NCI-H345 (cell line): ENCODE measurements at regions not wholly inside any gene's neighbourhood (a gene's known extent, or its start where the extent isn't known, plus 50 kb on each side); places are given as distances from the start of the nearest gene placed in this dataset.

Experiments used
- DNase-seq: peaks from one replicate; lab custom pipeline; 2025; lab: John Stamatoyannopoulos, UW

DNA sequence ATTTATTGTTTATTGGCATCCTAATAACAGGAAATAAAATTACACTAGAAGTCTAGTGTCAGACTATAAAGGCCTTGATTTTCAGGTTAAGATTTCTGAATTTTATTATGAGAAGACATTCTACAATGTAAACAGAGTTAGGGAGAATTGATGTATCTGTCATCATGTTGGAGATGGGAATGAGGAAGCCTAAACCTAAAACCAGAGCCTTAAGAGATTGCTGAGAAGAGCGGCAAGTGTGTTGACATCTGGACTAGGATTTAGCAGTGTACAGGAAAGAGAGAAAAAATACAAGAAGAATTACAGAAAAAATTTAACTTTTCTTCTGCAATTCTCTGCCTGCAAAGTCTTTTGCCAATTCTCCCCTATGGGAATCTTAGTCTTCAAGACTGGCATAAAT is 525.5 kb downstream of the NR2F1-AS1 start:
- no peak for DNase-seq

DNA sequence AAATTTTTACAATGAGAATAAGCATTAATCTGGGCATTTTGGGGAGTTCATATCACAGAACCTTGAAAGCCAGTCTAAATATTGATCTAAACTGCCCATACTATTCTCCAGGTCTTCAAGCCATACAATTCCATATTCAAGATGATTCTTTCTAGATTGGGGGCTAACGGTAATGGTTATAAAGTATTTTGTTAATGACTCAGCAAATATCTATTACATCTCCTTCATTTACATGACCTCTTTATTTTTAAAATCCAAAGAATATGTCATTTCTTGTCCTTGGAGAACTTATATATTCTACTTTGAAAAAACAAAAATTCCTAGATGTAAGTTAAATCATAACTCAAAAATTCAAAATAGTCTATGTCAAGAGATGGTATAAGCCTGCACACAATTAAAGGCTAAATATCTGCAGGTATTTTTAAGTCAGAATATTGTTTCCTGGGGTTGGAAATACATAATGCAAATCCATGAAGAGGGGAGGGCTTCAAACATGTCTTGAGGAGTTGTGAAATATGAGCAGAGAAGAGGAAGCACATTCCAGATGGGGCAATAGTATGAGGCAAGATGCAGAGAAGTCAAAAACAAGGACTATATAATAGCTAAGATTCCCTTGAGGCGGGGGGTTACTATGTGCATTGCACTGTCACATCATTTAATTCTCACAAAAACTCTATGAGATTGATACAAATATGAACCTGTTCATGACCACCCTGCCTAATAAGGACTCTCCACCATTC is 526.4 kb downstream of the NR2F1-AS1 start:
- no peak for DNase-seq

DNA sequence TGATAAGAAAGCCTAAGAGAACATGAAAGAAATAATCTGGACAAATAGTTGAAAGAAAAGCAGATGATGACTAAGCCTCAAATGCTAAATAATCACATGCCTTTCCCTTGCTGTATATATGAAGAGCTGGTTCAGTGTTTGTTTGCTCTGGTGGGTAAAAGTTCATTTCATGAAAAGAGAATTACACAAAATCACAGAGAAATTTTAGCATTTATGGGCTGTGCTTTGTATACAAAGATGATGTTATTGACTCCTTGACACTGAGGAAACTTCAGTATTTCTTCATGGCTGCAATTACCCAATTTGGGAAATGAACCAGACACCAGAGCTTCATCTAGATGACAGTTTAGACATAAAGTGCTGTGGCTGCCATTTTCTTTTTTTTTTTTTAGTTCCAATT is 527.2 kb downstream of the NR2F1-AS1 start:
- no peak for DNase-seq

DNA sequence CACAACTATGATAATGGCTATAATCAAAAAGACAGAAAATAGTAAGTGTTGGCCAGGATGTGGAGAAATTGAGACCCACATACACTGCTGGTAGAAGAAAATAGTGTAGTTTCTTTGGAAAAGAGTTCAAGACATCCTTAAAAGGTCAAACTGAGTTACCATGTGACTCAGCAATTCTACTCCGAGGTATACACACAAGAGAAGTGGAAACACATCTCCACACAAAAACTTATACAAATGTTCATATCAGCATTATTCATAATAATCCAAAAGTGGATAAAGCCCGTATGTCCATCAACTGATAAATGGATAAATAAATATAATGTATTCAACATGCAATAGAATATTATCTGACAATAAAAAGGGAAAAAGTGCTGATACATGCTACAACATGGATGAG is 532.2 kb downstream of the NR2F1-AS1 start:
- DNase-seq, result no peak

DNA sequence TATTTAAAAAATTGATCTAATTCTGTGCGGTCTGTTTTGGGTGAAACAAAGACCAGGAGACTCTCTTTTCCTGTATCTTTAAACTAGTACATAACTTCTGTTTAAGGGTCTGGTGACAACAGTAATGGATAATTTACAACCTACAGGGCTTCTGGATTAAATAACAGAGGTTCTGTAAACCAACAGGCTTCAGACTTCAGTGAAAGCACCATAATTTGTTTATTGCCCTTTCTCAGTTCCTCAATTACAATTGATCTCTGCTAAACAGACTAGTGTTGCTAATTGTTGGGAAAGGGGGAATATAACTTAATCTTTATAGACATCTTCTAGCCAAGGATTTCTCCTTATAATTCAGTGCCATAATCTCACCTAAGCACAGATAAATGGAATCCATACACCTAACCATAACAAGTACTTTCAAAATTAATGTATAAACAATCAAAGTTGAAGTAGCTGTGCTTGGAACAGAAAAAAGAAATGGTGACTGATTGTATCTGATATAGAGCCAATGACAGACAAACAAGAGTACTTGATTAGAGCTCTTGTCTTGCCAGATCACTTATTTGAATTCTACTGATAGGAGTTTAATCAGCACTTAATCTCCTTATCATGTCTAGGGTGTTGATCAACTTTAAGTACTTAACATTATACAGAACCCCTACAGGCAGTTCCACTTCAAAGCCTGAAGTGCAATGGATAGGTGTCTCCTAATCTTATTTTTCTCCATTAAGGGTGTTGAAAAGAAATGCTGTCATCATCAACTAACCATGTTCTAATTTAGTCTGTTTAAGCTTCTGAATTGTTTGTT is 536.0 kb downstream of the NR2F1-AS1 start:
- no peak for DNase-seq

DNA sequence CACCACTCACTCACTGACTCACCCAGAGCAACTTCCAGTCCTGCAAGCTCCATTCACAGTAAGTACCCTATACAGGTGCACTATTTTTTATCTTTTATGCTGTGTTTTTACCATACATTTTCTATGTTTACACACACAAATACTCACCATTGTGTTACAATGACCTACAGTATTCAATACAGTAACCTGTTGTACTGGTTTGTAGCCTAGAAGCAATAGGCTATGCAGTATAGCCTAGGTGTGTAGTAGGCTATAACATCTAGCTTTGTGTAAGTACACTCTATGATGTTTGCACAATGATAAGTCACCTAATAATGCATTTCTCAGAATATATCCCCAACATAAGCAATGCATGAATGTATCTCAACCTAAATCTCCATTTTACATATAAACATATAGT is 541.1 kb downstream of the NR2F1-AS1 start:
- DNase-seq, result no peak

DNA sequence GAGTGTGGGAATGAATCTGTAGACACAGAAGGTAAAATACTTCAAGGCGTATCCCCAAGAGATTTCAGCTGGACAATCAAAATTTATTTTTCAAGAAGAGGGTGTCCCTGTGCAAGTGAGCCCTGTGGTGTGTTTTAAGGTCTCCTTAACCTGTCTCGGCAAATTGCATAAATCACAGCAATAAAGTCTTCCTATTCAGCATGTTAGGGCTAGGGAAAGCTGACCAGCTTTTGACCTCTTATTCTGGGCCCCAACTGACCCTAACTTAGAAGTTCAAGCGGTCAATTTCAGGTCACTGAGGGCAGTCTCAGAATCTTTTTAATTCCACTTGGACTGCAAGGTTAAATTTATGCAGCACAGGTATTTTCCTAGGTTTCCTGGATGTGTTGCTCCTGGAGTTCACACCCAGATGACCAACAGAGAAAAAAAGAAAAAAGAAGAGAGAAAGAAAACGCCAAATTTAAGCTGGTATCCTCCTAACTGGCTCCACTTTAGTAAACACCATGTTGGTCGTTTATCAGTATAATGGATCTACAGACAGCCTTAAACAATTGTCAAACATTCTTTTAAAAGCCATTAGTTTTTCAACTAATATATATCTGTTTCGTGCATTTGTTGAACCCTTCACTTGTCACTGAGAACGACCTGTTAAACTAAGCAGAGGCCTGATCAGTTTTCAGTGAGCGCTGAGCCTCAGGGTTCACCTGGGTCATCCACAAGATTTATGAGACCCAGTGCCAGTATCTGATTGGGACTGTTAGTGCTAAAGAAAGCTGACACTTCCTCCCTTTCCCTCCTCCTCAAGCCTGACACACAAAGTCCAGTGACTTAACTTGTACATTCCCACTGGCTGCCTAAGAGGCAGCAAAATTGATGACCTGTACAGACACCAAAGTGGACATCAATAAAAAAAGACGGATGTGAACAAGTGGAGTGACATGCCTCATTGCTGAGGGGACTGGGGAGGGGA is 546.1 kb downstream of the NR2F1-AS1 start:
- DNase-seq, result no peak

DNA sequence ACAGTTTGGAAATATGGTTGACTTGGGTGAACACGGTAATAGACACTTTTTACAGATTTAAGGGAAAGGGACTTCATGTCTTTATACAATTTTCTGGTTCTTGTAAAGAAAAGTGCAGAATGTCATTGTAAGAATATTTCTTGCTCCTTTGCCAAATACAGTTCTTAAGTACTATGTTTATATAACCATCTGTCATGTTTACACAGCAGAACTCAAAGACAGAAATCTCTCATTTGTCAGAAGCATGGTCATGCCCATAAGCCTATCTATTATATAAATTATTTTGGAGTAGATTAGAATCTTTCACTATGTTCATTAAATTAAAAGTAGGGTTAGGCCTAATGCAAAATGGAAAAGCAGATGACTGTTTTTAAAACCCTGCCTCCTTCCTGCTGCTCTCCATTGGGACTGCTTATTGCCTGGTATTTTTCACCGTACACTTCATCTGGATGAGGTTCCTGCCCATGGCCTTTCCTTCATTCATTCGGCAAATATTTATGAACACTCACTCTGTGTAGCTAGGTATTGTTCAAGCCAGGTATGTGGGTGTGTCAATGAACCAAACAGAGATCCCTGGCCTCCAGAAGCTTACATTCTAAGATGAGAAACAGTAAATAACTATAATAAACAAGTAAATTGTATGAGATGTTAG is 558.1 kb downstream of the NR2F1-AS1 start:
- DNase-seq, result no peak

DNA sequence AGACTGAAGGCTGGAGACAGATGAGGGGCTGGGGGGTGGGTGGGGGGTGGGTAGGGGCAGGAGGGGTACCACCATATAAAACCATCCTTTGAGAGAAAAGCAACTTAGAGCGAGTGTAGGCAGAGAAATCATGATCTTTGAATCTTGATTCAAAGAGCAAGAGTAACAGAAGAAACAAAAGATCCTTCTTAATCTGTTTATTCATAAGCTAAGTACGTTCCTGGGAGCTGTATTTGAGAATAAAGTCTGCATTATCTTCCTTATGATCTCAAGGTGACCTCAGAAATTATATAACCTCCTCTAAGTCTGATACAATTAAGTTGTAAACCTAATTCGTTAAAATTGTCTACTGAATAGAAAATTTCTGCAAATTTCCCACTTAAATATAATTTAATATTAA is 558.8 kb downstream of the NR2F1-AS1 start:
- no peak for DNase-seq

DNA sequence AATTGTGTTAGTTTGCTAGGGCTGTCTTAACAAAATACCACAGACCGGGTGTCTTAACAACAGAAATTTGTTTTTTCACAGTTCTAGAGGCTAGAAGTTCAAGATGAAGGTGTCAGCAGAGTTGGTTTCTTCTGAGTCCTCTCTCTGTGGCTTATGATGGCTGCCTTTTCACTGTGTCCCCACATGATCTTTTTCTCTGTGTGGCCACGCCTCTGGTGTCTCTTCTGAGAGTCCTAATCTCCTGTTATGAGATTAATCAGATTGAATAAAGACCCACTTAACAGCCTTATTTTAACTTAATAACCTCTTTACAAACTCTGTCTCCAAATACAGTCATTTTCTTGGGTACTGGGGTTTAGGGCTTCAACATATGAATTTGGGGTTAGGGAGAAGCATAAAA is 561.1 kb downstream of the NR2F1-AS1 start:
- no peak for DNase-seq

DNA sequence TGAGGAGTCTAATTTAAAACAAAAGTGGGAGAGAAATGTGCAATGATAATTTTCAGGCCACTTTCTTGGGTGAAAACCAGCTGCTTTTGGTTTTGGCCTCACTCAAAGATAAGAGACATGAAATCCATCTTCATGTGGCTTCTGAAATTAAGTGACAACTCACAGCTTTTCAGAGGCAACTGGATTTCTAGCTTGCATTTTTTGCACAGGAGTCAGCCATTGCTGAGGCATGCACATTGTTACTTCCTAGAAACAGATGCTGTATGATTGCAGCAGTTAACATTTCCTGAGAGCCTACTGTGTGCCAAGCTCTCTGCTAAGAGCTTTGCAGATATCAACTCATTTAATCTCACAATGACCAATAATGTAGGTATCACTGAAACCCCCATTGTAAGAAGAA is 562.6 kb downstream of the NR2F1-AS1 start:
- DNase-seq, result no peak

DNA sequence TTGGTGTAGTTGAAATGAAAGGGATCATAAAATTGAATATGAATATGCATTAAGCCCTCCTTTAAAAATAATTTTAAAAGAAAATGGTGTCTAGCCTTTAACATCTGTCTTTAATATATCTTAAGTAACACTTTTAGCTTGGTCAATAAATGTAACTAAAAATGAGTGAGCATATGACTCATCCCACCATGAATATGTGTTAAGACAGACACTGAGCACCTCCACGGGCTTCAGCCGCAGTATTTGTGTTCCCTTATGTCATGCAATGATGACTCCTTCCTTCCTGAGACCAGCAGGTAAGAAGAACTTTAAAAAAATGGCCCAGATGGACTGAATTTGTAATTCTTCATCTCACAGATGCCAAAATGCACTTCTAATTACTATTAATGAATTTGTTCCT is 563.2 kb downstream of the NR2F1-AS1 start:
- DNase-seq, result no peak

DNA sequence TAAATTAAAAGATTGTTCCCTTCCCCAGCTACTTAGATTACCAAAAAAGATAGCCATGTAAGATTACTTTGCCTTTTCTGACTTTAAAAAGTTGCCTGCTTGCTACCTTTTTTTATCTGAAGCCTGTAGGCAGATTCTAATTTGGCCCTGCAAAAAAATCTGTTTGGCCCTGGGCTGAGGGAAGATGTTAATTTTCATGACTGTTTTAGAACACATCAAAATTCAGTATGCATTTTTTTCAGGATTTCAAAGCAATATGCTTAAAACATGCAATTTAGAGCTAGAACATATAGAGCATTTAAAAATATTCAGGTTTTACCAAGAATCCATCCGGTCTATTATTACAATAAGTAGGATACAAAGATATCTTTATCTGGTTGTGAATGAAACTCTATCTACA is 563.6 kb downstream of the NR2F1-AS1 start:
- DNase-seq, result no peak

DNA sequence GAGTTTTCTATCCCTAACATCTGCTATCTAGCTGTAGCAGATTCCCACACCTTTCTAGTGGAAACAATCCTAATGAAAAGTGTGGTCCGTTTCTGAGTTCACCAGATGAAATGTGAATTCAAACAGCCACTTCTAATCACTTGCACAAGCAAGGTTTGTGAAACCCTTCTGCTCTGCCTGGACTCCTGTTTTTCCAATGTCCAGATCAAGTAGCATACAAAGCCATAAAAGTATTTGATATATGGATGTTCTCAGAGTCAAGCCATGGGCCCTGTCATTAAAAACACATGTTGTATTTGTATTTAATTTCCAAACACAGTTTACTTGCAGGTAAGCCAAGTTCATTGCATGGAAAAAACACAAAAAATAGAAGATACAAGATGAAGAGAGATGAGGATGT is 570.4 kb downstream of the NR2F1-AS1 start:
- no peak for DNase-seq

DNA sequence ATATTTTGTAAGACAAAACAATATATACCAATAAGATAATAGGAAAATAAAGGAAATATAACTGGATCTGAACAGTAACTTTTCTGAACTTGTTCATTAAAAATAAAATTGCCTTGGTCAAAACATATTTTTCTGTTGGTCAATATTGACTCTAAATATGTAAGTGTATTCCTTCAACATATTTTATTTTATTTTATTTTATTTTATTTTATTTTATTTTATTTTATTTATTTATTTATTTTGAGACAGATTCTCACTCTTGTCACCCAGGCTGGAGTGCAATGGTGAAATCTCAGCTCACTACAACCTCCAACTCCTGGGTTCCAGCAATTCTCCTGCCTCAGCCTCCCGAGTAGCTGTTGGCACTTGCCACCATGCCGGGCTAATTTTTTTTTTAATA is 571.0 kb downstream of the NR2F1-AS1 start:
- DNase-seq, result no peak

DNA sequence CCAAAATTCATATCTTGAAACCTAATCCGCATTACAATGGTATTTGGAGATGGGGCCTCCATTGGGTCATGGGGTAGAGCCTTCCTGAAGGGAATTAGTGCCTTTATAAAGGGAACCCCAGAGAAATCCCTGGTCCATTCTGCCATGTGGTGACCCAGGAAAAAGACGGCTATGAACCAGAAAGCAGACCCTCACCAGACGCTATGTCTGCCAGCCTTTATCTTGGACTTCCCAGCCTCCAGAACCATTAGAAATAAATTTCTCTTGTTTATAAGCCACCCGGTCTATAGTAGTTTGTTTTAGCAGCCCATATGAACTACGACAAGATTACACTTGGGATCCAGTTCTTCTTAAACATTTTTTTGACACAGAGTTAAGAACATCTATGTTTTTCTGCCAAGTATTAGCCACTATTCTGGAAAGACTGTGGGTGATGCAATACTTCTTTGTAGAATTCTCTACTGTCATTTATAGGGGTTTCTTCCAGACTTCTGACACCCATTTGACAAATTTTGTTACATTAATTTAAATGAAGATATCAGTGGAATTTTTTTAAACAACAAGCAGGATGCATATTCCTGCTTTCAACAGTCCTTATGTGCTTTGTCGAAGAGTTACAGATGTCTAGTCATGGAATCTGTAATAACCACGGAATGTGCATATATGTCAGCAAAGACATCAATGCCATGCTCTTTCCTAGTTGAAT is 572.4 kb downstream of the NR2F1-AS1 start:
- no peak for DNase-seq

DNA sequence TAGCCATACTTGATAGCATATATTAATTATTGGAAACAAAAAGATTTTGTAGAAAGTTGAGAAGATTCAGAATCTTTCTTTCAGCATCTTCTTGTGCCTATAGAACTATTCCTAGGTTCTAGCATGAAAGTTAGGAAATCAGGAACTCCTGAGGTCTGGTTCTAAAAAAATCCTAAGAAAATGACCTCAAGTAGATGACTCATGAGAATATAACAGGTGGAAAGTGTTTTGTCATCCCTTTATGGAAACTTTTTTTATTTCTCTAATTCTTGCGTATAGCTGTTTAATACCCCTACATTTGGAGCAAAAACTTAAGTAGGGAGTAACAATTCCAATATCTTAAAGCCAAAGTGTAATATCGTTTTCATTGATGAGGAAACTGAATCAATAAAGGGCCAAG is 574.1 kb downstream of the NR2F1-AS1 start:
- DNase-seq, result no peak

DNA sequence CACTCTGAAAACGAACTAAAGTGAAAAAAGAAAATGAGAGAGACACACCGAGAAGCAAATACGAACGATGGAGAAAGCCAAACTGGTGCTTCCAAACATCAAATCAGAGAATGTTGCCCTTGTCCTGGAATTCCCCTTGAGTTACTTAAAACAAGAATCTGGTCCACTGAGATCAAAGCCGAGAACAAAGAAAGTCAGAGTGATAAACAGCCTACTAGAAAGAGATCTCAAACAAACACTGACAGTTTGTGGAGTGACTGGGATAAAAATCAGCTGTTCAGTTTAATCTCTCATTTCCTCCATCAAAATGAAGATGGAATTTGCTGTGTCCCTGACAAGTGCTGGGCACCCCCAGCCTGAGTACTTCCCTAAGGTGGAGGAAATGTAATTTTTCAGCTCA is 582.6 kb downstream of the NR2F1-AS1 start:
- no peak for DNase-seq

DNA sequence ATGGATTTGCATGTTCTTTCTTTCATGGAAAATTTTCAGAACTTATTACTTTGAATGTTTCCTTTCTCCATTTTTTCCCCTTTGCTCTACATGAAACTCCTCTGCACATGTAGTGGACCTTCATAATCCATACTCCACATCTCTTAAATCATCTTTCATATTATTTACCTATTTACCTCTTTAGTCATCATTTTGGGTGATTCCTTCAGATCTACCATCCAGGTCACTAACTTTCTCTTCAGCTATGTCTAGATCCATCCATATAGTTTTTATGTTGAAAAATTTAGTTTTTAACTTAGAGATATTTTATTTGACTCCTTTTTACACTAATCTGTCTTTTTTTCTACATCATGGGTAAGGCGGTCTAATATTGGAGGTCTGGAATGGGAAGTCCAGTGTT is 586.6 kb downstream of the NR2F1-AS1 start:
- DNase-seq, result no peak

DNA sequence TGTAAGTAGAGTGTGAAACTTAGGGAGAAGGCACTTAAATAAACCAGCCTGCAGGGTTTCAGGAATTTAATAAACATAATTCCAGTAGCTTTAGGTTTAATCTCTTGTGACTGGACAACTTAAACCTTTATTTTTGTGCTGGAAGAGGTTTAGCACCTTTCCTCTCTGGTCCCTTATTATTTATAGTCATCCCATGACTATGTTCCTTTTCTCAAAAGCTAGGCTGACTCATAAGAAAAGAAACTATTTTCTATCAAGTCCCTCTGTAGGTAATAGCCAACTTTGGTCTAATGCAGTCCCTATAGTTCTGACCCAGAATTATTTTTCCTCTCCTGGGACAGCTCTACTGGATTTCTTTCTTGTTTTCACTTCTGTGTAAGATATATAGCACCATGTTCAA is 588.9 kb downstream of the NR2F1-AS1 start:
- no peak for DNase-seq

DNA sequence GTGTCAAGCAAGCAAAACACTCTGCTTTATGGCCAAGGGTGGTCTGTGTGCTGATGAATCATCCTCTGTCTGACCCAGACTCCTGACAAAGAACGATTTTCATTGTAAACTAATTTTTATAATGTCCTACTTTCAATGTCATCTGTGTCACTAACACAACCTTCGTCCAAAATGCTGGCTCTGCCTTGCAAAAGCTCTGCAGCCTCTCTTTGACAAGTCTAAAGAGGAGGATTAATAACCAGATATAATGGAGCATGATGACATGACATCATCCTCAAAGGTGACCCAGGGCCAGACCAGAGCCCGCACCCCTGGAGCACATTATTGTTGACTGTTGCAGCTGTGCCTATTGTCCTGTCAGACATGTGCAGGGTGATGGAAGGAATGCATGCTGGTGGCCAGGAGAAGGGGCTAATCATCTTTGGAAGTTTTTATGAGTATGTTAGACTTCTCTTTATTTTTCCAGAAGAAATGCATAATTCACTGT is 589.4 kb downstream of the NR2F1-AS1 start:
- DNase-seq, result no peak
